Fibroblast of villous mesenchyme (primary cell): ENCODE measurements at regions not wholly inside any gene's neighbourhood (a gene's known extent, or its start where the extent isn't known, plus 50 kb on each side); places are given as distances from the start of the nearest gene placed in this dataset.

Experiments
- DNase-seq: peaks from one replicate; pipeline ENCODE4 v3.0.0-alpha.2; 2010; ENCODE audit warnings: low read depth
- H3K4me3 ChIP-seq: 2 replicates; pipeline ENCODE4 v1.5.1; 2011; ENCODE audit warnings: low read depth, mild to moderate bottlenecking, low read length
- CTCF ChIP-seq: IDR thresholded peaks from 2 replicates; pipeline ENCODE4 v1.5.1; 2012; ENCODE audit warnings: low read depth, mild to moderate bottlenecking, low read length; ENCODE audit not compliant: insufficient read depth

GRCh38 chr20:24832518-24832917, 116.6 kb upstream of the CST7 start:
- no peak for TF ChIP-seq CTCF
- no peak overlapping the region for H3K4me3 ChIP-seq
- no peak for DNase-seq

- DNase-seq = no peak
- TF ChIP-seq CTCF = no peak
These were observed 115.5 kb upstream of the CST7 start for GRCh38 chr20:24833592-24833991.

GRCh38 chr20:24834310-24834709, 114.8 kb upstream of the CST7 start:
- H3K4me3 ChIP-seq = no peak overlapping the region
- no peak for DNase-seq
- no peak for TF ChIP-seq CTCF

More at GRCh38 chr20:24833592-24833991, 115.5 kb upstream of the CST7 start:
- H3K4me3 ChIP-seq = no peak overlapping the region

- TF ChIP-seq CTCF = no peak
- H3K4me3 ChIP-seq = no peak overlapping the region
- no peak for DNase-seq
These were observed 113.9 kb upstream of the CST7 start for GRCh38 chr20:24835195-24835594.

- no peak for DNase-seq
- no peak for TF ChIP-seq CTCF
- no peak overlapping the region for H3K4me3 ChIP-seq
These were observed 113.0 kb upstream of the CST7 start for GRCh38 chr20:24836041-24836533.

GRCh38 chr20:24836661-24837299, 112.3 kb upstream of the CST7 start:
- DNase-seq = no peak
- H3K4me3 ChIP-seq = no peak overlapping the region

More at GRCh38 chr20:24836661-24837299, 112.3 kb upstream of the CST7 start:
- no peak for TF ChIP-seq CTCF
